ENCODE measurements at regions not wholly inside any gene's neighbourhood (a gene's known extent, or its start where the extent isn't known, plus 50 kb on each side); places are given as distances from the start of the nearest gene placed in this dataset.

DNA sequence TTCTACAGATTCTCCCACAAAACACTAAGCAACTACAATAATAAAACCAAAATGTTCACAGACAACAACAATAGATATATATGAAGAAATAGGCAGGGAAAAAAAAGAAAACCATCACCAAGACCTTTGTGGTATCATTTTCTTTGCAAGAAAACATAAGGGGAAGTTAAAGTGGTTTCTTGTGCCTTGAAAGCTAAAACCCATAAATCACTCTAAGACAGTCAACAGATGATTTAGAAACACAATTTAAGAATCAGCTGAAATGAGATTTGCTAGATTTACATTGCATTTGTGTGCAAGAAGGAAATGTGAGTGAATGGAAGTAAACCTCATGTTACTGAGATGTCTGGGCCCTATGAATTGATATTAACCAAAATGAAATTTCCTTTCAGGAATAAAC, 1265.4 kb upstream of the GJE1 start:
- TF ChIP-seq CTCF (IDR thresholded peaks at IDR 0.05; ENCODE audit: low read length) (no peak), EZH2 (IDR thresholded peaks at IDR 0.05; ENCODE audit: borderline replicate concordance, low read length) (no peak)
